SK-N-SH (cell line): ENCODE measurements at regions not wholly inside any gene's neighbourhood (a gene's known extent, or its start where the extent isn't known, plus 50 kb on each side); places are given as distances from the start of the nearest gene placed in this dataset.

Experiments
- CTCF ChIA-PET: fragments of 300-600, 350-600 bp; formaldehyde crosslinking; extraction: SDS; loops from one replicate; lab custom pipeline; 2021; lab: Yijun Ruan, JAX
- POLR2A ChIA-PET: fragments of 350-600 bp; sonication (Branson Sonifier 250); formaldehyde crosslinking; extraction: SDS; loops from one replicate; lab custom pipeline; 2020; ENCODE audit warnings: antibody characterized with exemption, inconsistent platforms; lab: Yijun Ruan, JAX
- DNase-seq: peaks from one replicate; pipeline ENCODE4 v3.0.0; 2012
- H2AFZ ChIP-seq: fragments of 200-600 bp; sonication (generic); 2 replicates; pipeline ENCODE4 v1.8.1; 2016; ENCODE audit warnings: antibody characterized with exemption, mild to moderate bottlenecking, low read depth
- H3F3A ChIP-seq: fragments of 200-600 bp; sonication (generic); replicated peaks from 2 replicates; pipeline ENCODE3; 2016; ENCODE audit warnings: antibody characterized with exemption, mild to moderate bottlenecking; ENCODE audit not compliant: insufficient read depth
- H3K27ac ChIP-seq, 2 experiments: fragments of 200-500 bp in 1 of 2; fragments of 200-600 bp in 1 of 2; sonication (Bioruptor generic) in 1 of 2; sonication (generic), shearing (Covaris generic) in 1 of 2; 2 replicates each; pipeline versions ENCODE4 v1.5.1 to v1.6.1; 2014 to 2016; ENCODE audit warnings: low read depth in 2 of 2, inconsistent platforms in 1 of 2, low read length in 1 of 2, mild to moderate bottlenecking in 1 of 2, mixed read lengths in 1 of 2
- H3K27me3 ChIP-seq: fragments of 200-600 bp; sonication (generic), shearing (Covaris generic); 2 replicates; pipeline ENCODE4 v1.6.1; 2016; ENCODE audit warnings: mixed run types; ENCODE audit not compliant: insufficient read depth
- H3K36me3 ChIP-seq, 2 experiments: fragments of 200-500 bp in 1 of 2; fragments of 200-600 bp in 1 of 2; sonication (Bioruptor generic) in 1 of 2; sonication (generic) in 1 of 2; replicated peaks in 1 of 2; 2 replicates each; pipeline versions ENCODE3 to v1.5.1; 2014 to 2016; ENCODE audit warnings: low read length in 1 of 2, mild to moderate bottlenecking in 1 of 2; ENCODE audit not compliant: insufficient read depth in 2 of 2, control insufficient read depth in 1 of 2
- H3K4me1 ChIP-seq, 2 experiments: fragments of 200-500 bp in 1 of 2; fragments of 200-600 bp in 1 of 2; sonication (Bioruptor generic) in 1 of 2; sonication (generic), shearing (Covaris generic) in 1 of 2; 2 replicates each; pipeline versions ENCODE4 v1.5.1 to v1.6.1; 2014 to 2016; ENCODE audit warnings: low read depth in 1 of 2, low read length in 1 of 2, mixed run types in 1 of 2; ENCODE audit not compliant: insufficient read depth in 2 of 2, control insufficient read depth in 1 of 2
- H3K4me2 ChIP-seq: fragments of 200-600 bp; sonication (generic), shearing (Covaris generic); 2 replicates; pipeline ENCODE4 v1.6.1; 2017; ENCODE audit warnings: mixed run types
- H3K4me3 ChIP-seq, 2 experiments: fragments of 200-500 bp in 1 of 2; fragments of 200-600 bp in 1 of 2; sonication (Bioruptor generic) in 1 of 2; sonication (generic), shearing (Covaris generic) in 1 of 2; 2 replicates each; pipeline versions ENCODE4 v1.5.1 to v1.8.1; 2014 to 2016; ENCODE audit warnings: low read depth in 2 of 2, inconsistent platforms in 1 of 2, low read length in 1 of 2, mild to moderate bottlenecking in 1 of 2, mixed read lengths in 1 of 2, moderate library complexity in 1 of 2
- H3K79me2 ChIP-seq: fragments of 200-600 bp; sonication (generic); 2 replicates; pipeline ENCODE4 v1.8.1; 2017; ENCODE audit warnings: mild to moderate bottlenecking; ENCODE audit not compliant: insufficient read depth
- H3K9ac ChIP-seq: fragments of 200-600 bp; sonication (generic); 2 replicates; pipeline ENCODE4 v1.6.1; 2017; ENCODE audit warnings: mixed run types
- H3K9me2 ChIP-seq: fragments of 200-600 bp; sonication (generic); 2 replicates; pipeline ENCODE4 v1.6.1; 2017; ENCODE audit warnings: mixed run types
- H3K9me3 ChIP-seq: fragments of 200-600 bp; sonication (generic); 2 replicates; pipeline ENCODE4 v1.6.1; 2017; ENCODE audit warnings: mixed run types, mild to moderate bottlenecking, moderate library complexity
- H4K20me1 ChIP-seq: fragments of 200-600 bp; sonication (generic); 2 replicates; pipeline ENCODE4 v1.6.1; 2017; ENCODE audit warnings: mild to moderate bottlenecking, mixed run types; ENCODE audit not compliant: insufficient read depth
- ELF1 ChIP-seq: IDR thresholded peaks from 2 replicates; pipeline ENCODE4 v1.4.0; 2012
- EZH2phosphoT487 ChIP-seq: fragments of 200-600 bp; sonication (generic); IDR thresholded peaks from 2 replicates; pipeline ENCODE4 v1.6.1; 2017; ENCODE audit warnings: low read depth, mixed run types, mild to moderate bottlenecking, antibody characterized with exemption, moderate library complexity, borderline replicate concordance
- FOXM1 ChIP-seq: IDR thresholded peaks from 2 replicates; pipeline ENCODE4 v1.4.0; 2012; ENCODE audit warnings: low read depth, mild to moderate bottlenecking
- JUND ChIP-seq: IDR thresholded peaks from 2 replicates; pipeline ENCODE4 v1.4.0; 2012
- MAX ChIP-seq: IDR thresholded peaks from 2 replicates; pipeline ENCODE4 v1.4.0; 2012; ENCODE audit warnings: low read depth
- MXI1 ChIP-seq: IDR thresholded peaks from 2 replicates; pipeline ENCODE4 v1.6.1; 2012; ENCODE audit warnings: mild to moderate bottlenecking, low read depth, low read length, improper control_type of control experiment
- NRF1 ChIP-seq: IDR thresholded peaks from 2 replicates; pipeline ENCODE4 v1.6.1; 2012; ENCODE audit warnings: low read depth, mild to moderate bottlenecking, low read length
- RAD21 ChIP-seq: IDR thresholded peaks from 2 replicates; pipeline ENCODE4 v1.6.1; 2012; ENCODE audit warnings: mild to moderate bottlenecking, low read length
- RXRA ChIP-seq: IDR thresholded peaks from 2 replicates; pipeline ENCODE4 v1.4.0; 2012; ENCODE audit warnings: low read depth, mild to moderate bottlenecking, borderline replicate concordance
- TAF1 ChIP-seq: IDR thresholded peaks from 2 replicates; pipeline ENCODE4 v1.6.1; 2012; ENCODE audit warnings: low read depth, mild to moderate bottlenecking, low read length, moderate library complexity, borderline replicate concordance
- TCF12 ChIP-seq: IDR thresholded peaks from 2 replicates; pipeline ENCODE4 v1.4.0; 2012
- TEAD4 ChIP-seq: IDR thresholded peaks from 2 replicates; pipeline ENCODE4 v1.4.0; 2012; ENCODE audit warnings: mild to moderate bottlenecking, borderline replicate concordance; ENCODE audit not compliant: insufficient read depth
- USF1 ChIP-seq: IDR thresholded peaks from 2 replicates; pipeline ENCODE4 v1.4.0; 2012; ENCODE audit warnings: low read depth, borderline replicate concordance
- USF2 ChIP-seq: fragments of 150-350 bp; IDR thresholded peaks from 2 replicates; pipeline ENCODE4 v1.6.1; 2017; ENCODE audit warnings: antibody characterized with exemption, low read length, low read depth, borderline replicate concordance
- YY1 ChIP-seq: IDR thresholded peaks from 2 replicates; pipeline ENCODE4 v1.4.0; 2012; ENCODE audit warnings: low read depth, mild to moderate bottlenecking
- WGBS: methylation state at CpG from one replicate; pipeline ENCODE4 v1.1.6; 2017; ENCODE audit warnings: low lambda C conversion rate; 5-methylcytosine and 5-hydroxymethylcytosine counted together
- TF ChIP-seq, protein P1 (sequence below): IDR thresholded peaks from 2 replicates; pipeline ENCODE4 v1.6.1; 2012; ENCODE audit warnings: mild to moderate bottlenecking, low read depth, low read length, moderate library complexity

GRCh38 chr2:14354231-14354630 lies 278.3 kb upstream of the LRATD1 start:
- no peak overlapping the region for H3K9ac ChIP-seq
- H3K36me3 ChIP-seq = no peaks in the 10 kb centered on the region
- no peaks in the 10 kb centered on the region for H4K20me1 ChIP-seq
- POLR2A ChIA-PET = no interaction called here
- CTCF ChIA-PET = no interaction called here
- no peak overlapping the region for H3K4me3 ChIP-seq
- DNase-seq = no peak
- TF ChIP-seq FOXM1 = no peak
- no peak for TF ChIP-seq MXI1
- TF ChIP-seq USF1 = no peak
- no peak for TF ChIP-seq NRF1
- TF ChIP-seq USF2 = no peak
- TF ChIP-seq, all 33 proteins: peak for 0
- H3K79me2 ChIP-seq = no peaks in the 10 kb centered on the region
- H3K9me3 ChIP-seq = no peaks in the 10 kb centered on the region
- no peaks in the 10 kb centered on the region for H3K4me1 ChIP-seq
- WGBS = 16% methylated on average over 3 of the region's 3 CpGs
- no peak overlapping the region for H3K27ac ChIP-seq
- no peak overlapping the region for H2AFZ ChIP-seq
- H3K27me3 ChIP-seq = no peaks in the 10 kb centered on the region
- no peaks in the 10 kb centered on the region for H3K9me2 ChIP-seq
- H3F3A ChIP-seq = no peaks in the 10 kb centered on the region
- no peak overlapping the region for H3K4me2 ChIP-seq

GRCh38 chr2:14355102-14355501 lies 277.4 kb upstream of the LRATD1 start:
- CTCF ChIA-PET = interaction anchor here (0.6 kb wide), 1 partner anchor 638 kb away, joined by 3 read pairs; no protein-coding TSS in a partner anchor
- Histone ChIP-seq H3K4me1 (no peaks in the 10 kb centered on the region), H3K36me3 (no peaks in the 10 kb centered on the region), H3K4me3 (no peak overlapping the region), H3K79me2 (no peaks in the 10 kb centered on the region), H4K20me1 (no peaks in the 10 kb centered on the region), H3K27me3 (no peaks in the 10 kb centered on the region), H3F3A (no peaks in the 10 kb centered on the region), H3K4me2 (no peak overlapping the region), H3K9ac (no peak overlapping the region), H2AFZ (no peak overlapping the region), H3K9me3 (no peaks in the 10 kb centered on the region), H3K9me2 (no peaks in the 10 kb centered on the region), H3K27ac (no peak overlapping the region)
- TF ChIP-seq TCF12 (no peak), YY1 (no peak), RAD21 (no peak), RXRA (no peak), TEAD4 (no peak), TAF1 (no peak), JUND (no peak), ELF1 (no peak), EZH2phosphoT487 (no peak), MAX (no peak), NRF1 (no peak)
- TF ChIP-seq, protein P1, sequence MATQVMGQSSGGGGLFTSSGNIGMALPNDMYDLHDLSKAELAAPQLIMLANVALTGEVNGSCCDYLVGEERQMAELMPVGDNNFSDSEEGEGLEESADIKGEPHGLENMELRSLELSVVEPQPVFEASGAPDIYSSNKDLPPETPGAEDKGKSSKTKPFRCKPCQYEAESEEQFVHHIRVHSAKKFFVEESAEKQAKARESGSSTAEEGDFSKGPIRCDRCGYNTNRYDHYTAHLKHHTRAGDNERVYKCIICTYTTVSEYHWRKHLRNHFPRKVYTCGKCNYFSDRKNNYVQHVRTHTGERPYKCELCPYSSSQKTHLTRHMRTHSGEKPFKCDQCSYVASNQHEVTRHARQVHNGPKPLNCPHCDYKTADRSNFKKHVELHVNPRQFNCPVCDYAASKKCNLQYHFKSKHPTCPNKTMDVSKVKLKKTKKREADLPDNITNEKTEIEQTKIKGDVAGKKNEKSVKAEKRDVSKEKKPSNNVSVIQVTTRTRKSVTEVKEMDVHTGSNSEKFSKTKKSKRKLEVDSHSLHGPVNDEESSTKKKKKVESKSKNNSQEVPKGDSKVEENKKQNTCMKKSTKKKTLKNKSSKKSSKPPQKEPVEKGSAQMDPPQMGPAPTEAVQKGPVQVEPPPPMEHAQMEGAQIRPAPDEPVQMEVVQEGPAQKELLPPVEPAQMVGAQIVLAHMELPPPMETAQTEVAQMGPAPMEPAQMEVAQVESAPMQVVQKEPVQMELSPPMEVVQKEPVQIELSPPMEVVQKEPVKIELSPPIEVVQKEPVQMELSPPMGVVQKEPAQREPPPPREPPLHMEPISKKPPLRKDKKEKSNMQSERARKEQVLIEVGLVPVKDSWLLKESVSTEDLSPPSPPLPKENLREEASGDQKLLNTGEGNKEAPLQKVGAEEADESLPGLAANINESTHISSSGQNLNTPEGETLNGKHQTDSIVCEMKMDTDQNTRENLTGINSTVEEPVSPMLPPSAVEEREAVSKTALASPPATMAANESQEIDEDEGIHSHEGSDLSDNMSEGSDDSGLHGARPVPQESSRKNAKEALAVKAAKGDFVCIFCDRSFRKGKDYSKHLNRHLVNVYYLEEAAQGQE = no peak
- DNase-seq = no peak
- POLR2A ChIA-PET = no interaction called here
- WGBS = 10% methylated on average over 2 of the region's 2 CpGs
